ENCODE measurements at regions not wholly inside any gene's neighbourhood (a gene's known extent, or its start where the extent isn't known, plus 50 kb on each side); places are given as distances from the start of the nearest gene placed in this dataset.

DNA sequence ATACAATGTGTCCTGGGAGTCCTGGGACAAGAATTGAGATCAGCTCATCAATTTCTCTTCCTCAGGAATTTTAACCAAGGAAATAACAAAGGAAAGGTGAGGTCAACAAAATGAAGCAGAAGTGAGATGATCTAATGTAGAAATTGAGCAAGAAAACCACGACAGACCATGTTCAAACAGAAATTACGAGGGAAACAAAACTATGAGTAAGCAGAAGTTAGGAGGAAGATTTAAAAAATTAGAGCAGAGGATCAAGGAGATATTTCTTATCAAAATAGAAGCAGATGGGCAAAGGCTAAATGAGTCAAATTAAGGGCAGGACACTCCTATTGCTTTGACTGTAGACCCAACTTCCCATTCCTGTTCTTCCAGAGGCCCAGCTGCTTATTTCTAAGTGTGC, 97.4 kb downstream of the HINT1 start:
- no peak for TF ChIP-seq SIN3A (IDR thresholded peaks at IDR 0.05; ENCODE audit: low read depth)
- TF ChIP-seq EZH2 (IDR thresholded peaks at IDR 0.05): no peak
- TF ChIP-seq, protein P1, sequence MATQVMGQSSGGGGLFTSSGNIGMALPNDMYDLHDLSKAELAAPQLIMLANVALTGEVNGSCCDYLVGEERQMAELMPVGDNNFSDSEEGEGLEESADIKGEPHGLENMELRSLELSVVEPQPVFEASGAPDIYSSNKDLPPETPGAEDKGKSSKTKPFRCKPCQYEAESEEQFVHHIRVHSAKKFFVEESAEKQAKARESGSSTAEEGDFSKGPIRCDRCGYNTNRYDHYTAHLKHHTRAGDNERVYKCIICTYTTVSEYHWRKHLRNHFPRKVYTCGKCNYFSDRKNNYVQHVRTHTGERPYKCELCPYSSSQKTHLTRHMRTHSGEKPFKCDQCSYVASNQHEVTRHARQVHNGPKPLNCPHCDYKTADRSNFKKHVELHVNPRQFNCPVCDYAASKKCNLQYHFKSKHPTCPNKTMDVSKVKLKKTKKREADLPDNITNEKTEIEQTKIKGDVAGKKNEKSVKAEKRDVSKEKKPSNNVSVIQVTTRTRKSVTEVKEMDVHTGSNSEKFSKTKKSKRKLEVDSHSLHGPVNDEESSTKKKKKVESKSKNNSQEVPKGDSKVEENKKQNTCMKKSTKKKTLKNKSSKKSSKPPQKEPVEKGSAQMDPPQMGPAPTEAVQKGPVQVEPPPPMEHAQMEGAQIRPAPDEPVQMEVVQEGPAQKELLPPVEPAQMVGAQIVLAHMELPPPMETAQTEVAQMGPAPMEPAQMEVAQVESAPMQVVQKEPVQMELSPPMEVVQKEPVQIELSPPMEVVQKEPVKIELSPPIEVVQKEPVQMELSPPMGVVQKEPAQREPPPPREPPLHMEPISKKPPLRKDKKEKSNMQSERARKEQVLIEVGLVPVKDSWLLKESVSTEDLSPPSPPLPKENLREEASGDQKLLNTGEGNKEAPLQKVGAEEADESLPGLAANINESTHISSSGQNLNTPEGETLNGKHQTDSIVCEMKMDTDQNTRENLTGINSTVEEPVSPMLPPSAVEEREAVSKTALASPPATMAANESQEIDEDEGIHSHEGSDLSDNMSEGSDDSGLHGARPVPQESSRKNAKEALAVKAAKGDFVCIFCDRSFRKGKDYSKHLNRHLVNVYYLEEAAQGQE (IDR thresholded peaks at IDR 0.05; ENCODE audit: low read depth): no peak
- no peak for TF ChIP-seq ZNF274 (IDR thresholded peaks at IDR 0.05; ENCODE audit: low read depth, low read length)
- TF ChIP-seq, protein P2, sequence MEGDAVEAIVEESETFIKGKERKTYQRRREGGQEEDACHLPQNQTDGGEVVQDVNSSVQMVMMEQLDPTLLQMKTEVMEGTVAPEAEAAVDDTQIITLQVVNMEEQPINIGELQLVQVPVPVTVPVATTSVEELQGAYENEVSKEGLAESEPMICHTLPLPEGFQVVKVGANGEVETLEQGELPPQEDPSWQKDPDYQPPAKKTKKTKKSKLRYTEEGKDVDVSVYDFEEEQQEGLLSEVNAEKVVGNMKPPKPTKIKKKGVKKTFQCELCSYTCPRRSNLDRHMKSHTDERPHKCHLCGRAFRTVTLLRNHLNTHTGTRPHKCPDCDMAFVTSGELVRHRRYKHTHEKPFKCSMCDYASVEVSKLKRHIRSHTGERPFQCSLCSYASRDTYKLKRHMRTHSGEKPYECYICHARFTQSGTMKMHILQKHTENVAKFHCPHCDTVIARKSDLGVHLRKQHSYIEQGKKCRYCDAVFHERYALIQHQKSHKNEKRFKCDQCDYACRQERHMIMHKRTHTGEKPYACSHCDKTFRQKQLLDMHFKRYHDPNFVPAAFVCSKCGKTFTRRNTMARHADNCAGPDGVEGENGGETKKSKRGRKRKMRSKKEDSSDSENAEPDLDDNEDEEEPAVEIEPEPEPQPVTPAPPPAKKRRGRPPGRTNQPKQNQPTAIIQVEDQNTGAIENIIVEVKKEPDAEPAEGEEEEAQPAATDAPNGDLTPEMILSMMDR (IDR thresholded peaks at IDR 0.05 in 2 of 3, conservative IDR thresholded peaks at IDR 0.05 in 1 of 3; ENCODE audit: borderline replicate concordance in 1 of 3, insufficient read depth in 1 of 3, low read depth in 2 of 3, low read length in 2 of 3): no peak
- TF ChIP-seq ELF1 (IDR thresholded peaks at IDR 0.05; ENCODE audit: borderline replicate concordance, low read depth): no peak
- TF ChIP-seq, protein P3, sequence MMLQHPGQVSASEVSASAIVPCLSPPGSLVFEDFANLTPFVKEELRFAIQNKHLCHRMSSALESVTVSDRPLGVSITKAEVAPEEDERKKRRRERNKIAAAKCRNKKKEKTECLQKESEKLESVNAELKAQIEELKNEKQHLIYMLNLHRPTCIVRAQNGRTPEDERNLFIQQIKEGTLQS (IDR thresholded peaks at IDR 0.05): no peak
- TF ChIP-seq POLR2A (IDR thresholded peaks at IDR 0.05; ENCODE audit: borderline replicate concordance, extremely low read depth, insufficient read depth, insufficient read length): no peak
- no peak for TF ChIP-seq CBX3 (IDR thresholded peaks at IDR 0.05; ENCODE audit: low read depth)

Measured in HCT116 (cell line).